NCI-H2029 treated with DMSO at 0.1 percent for 48 hours (cell line): ENCODE measurements at regions not wholly inside any gene's neighbourhood (a gene's known extent, or its start where the extent isn't known, plus 50 kb on each side); places are given as distances from the start of the nearest gene placed in this dataset.
A peak's percentile ranks its signal among the peaks of the same experiment; 100 is the strongest.

ENCODE experiments used
- DNase-seq: peaks from one replicate; lab custom pipeline; 2025; lab: John Stamatoyannopoulos, UW

- no peak for DNase-seq
These were observed 168.4 kb upstream of the AVPR1A start for GRCh38 chr12:63319386-63319785.

DNA sequence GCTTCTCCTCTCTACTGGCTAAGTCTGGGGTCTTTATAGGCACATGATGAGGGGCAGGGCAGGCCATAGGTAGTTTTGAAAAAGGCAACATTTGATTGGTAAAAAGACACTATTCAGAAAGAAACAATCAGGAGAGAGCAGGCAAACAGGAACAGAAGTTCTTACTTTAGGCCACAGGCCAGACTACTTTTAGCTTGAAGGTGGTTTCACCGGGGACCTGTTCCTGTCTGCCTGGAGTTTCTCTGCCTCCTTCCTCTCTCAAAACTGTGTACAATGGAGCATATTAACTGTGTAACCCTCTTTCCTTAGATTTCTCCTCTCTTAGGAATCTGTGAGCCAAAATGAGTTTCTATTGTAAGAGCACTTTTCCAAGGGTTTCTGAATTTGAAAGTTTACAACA, 167.9 kb upstream of the AVPR1A start:
- no peak for DNase-seq

- DNase-seq: no peak
These were observed 167.3 kb upstream of the AVPR1A start for GRCh38 chr12:63318313-63318712.

DNA sequence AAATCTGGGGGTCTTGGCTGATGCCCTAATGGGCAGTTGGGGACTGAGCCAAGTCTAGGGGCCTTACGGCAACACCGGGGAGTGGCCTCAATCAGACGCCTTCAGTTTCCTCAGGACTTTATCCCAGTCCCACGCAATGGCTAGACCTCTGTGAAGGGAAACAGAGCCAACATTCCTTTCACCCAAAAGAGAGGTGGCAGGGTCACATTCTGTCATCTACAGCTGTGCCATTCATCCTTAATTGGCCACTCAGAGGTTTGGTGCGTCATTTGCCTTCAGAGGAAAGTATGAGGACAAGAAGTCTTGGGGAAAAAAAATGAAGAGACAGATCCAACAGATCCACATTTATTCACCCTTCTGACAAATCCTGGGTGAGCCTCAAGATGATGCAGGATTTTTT, 166.9 kb upstream of the AVPR1A start:
- no peak for DNase-seq

- DNase-seq: no peak
These were observed 166.4 kb upstream of the AVPR1A start for GRCh38 chr12:63317286-63317846.

GRCh38 chr12:63313139-63313538, 162.1 kb upstream of the AVPR1A start:
- DNase-seq: no peak

DNA sequence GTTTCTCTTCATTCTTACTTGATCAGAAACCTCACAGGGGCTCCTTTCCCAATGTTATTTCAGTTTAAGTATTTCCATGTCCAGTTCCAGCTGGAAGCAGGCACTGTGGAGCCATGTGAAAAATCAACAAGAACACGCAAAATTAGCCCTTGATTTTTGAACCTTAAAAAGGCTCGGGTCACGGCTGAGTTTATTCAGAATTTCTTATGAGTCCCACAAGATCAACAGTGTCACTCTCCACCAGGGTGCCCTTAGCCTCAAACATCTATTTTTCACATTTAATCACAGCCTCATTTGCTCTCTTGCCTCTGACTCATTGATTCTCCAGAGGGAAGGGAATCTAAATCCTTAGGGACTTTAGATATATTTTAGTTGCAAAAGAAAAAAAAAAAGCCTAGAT, 157.7 kb upstream of the AVPR1A start:
- no peak for DNase-seq

- no peak for DNase-seq
These were observed 156.8 kb upstream of the AVPR1A start for GRCh38 chr12:63307849-63308248.

DNA sequence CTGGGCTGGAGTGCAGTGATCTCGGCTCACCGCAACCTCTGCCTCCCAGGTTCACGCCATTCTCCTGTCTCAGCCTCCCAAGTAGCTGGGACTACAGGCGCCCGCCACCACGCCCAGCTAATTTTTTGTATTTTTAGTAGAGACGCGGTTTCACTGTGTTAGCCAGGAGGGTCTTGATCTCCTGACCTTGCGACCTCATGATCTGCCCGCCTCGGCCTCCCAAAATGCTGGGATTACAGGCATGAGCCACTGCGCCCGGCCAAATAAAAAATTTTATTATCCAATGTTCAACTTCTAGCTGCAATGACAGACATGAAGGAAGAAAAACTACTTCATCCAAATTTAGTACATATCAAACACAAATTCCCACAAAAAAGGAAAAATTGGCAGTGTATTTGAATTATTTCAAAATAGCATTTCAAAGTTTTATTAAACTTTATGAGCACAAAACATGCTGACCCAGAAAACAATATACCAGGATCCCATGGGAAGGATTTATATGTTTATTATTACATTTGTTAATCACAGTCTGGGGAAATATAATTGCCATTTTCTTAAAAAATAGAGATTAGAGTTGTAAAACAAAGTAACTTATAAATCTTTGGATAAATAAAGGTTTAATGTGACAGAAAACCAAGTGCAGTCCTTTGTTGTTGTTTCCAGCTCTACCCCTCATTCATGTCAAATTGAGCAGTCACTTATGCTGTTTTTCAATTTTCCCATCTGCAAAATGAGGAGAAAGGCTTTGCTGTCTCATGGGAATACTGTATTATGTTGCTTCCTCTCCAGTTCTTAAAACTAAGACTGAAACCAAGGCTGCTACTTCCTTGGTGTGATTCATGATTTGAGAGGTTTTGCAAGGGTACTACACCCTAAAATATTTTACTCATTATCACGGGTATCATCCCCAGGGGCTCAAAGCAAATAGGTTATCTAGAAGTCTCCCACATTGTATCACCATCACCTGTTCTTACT, 155.2 kb upstream of the AVPR1A start:
- no peak for DNase-seq

- DNase-seq: no peak
These were observed 153.9 kb upstream of the AVPR1A start for GRCh38 chr12:63304887-63305316.

DNA sequence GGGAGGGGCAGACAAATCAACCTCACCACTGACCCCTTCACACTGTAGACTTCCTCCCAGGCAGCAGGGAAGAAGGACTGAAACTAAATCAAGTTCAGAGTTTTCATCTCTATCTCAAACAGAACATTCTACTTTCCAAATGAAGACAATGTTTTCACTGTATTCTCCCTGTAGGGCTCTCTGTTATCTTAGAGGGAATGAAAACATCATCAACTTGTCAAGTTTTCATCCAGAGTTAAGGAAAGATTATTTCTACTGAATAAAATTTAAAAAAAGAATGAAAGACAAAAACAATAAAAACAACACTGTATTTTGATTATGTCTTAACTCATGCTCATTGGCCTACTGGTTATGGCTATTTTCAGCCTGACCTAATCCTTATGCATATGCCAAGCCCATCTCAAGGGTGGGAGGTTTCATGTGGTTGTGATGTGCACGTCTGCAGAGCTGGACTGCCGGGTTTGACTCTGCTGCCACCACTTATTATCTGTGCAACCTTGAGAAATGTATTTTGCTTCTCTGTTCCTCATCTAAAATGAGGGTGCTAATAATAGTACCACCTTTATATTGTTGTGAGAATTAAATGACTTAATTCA, 152.0 kb upstream of the AVPR1A start:
- no peak for DNase-seq

DNA sequence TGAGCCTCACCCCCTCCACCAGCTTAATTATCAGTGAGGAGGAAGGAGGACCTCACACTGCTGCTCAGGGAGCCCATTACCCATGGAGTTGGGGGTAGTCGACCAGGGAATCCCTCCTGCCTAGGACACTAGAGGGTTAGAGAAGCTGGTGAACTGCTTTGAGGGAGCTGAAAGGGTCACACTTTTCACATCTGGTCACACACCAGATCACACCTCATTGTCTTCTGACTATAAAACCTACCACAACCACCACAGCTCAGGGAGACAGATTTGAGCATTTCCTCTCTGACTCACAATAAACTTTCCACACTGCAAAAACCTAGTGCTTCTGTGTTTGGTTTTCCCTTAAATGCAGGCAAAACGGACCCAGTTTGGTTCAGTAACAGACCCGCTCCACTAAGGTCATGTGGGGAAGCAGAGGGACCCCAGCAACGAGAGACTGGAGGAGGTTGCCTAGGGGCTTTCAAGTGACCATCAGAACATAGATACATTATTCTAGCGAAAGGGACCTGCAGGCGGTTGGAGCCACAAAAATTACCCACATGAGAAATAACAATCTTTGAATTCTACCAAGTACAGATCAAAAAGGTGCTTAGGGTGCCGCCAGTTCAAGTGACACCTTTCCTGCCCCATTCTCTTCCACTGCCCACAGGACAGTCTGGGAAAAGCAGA, 151.4 kb upstream of the AVPR1A start:
- DNase-seq: no peak

DNA sequence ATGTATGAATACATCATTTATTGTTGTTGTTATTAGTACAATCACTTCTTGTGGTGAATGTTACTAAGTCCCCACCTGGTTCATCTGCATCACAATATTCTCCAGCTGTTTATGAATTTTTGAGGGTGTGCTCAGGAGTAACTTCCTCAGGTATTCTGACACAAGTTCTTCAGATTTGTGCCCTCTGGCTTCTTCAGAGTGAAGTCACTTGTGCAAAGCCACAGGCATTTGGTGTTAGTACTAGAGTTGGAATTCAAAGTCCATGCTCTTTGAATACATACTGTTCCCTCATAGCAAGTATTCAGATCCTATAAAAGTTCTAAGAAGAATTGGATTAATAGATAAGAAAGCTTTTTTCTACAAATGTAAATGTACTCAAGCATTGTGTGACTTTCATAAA, 150.3 kb upstream of the AVPR1A start:
- DNase-seq: no peak

DNA sequence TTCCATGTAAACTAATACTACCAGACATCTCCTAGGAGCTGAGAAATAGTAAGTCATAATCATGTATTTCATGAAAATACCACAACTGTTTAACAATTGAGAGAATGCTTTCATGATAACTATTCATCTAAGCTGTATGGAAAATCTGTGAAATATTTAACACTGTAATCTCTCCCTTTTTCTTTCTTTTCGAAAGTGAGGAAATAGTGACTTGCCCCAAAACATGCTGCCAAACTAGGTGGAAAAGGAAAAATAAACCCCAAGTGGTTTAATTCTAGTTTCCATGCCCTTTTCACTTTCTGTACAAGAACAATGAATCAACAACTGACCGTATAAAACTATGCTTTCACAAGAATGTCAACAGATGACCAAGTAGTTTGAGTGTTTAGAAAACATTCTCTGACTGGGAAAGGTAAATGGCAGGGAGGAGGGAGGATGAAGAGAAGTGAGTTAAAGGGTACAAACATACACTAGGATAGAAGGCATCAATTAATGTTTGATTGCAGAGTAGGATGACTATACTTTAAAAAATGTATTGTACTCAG, 147.5 kb upstream of the AVPR1A start:
- DNase-seq: no peak

- DNase-seq: no peak
These were observed 143.3 kb upstream of the AVPR1A start for GRCh38 chr12:63294327-63294632.

- DNase-seq: no peak
These were observed 141.6 kb upstream of the AVPR1A start for GRCh38 chr12:63292471-63293221.

- peak; percentile 77 for DNase-seq
These were observed 125.8 kb upstream of the AVPR1A start for GRCh38 chr12:63276537-63277365.

- DNase-seq: no peak
These were observed 116.0 kb upstream of the AVPR1A start for GRCh38 chr12:63266988-63267387.

DNA sequence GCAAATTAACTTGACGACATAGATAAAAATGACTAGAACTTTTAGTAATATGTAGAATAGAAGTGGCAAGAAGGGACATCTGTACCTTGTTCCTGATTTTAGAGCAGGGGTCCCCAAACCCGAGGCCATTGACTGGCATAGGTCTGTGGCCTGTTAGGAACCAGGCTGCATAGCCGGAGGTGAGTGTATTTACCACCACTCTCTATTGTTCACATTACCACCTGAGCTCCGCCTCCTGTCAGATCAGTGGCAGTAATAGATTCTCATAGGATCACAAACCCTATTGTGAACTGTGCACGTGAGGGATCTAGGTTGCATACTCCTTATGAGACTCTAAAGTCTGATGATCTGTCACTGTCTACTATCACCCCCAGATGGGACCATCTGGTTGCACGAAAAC, 113.6 kb upstream of the AVPR1A start:
- DNase-seq: no peak

GRCh38 chr12:63250486-63250885, 99.5 kb upstream of the AVPR1A start:
- no peak for DNase-seq

- DNase-seq: no peak
These were observed 87.9 kb upstream of the AVPR1A start for GRCh38 chr12:63238892-63239291.
